GM12873 (cell line): ENCODE measurements at regions not wholly inside any gene's neighbourhood (a gene's known extent, or its start where the extent isn't known, plus 50 kb on each side); places are given as distances from the start of the nearest gene placed in this dataset.

Experiments
- CTCF ChIP-seq: IDR thresholded peaks from 2 replicates; pipeline ENCODE4 v1.5.1; 2012; ENCODE audit warnings: low read depth, mild to moderate bottlenecking, moderate library complexity, low read length, control low read depth; ENCODE audit not compliant: insufficient read depth; ENCODE audit errors: missing control alignments

GRCh38 chr4:83751336-83751949 is 215.5 kb downstream of the GPAT3 start:
- TF ChIP-seq CTCF: no peak

GRCh38 chr4:83748711-83749110 is 212.8 kb downstream of the GPAT3 start:
- no peak for TF ChIP-seq CTCF

GRCh38 chr4:83738895-83739294 is 203.0 kb downstream of the GPAT3 start:
- no peak for TF ChIP-seq CTCF

- no peak for TF ChIP-seq CTCF
These were observed 198.7 kb downstream of the GPAT3 start for GRCh38 chr4:83734576-83734975.

GRCh38 chr4:83732114-83732635 is 196.3 kb downstream of the GPAT3 start:
- no peak for TF ChIP-seq CTCF

- no peak for TF ChIP-seq CTCF
These were observed 195.7 kb downstream of the GPAT3 start for GRCh38 chr4:83731609-83732008.

GRCh38 chr4:83728191-83728590 is 192.3 kb downstream of the GPAT3 start:
- no peak for TF ChIP-seq CTCF
